Fibroblast of skin of back (primary cell): ENCODE measurements at regions not wholly inside any gene's neighbourhood (a gene's known extent, or its start where the extent isn't known, plus 50 kb on each side); places are given as distances from the start of the nearest gene placed in this dataset.

Source experiments
- DNase-seq: peaks from one replicate; pipeline ENCODE4 v3.0.0-alpha.2; 2013

GRCh38 chr6:165985806-165986299 lies 181.8 kb downstream of the TBXT start:
- DNase-seq: no peak

DNA sequence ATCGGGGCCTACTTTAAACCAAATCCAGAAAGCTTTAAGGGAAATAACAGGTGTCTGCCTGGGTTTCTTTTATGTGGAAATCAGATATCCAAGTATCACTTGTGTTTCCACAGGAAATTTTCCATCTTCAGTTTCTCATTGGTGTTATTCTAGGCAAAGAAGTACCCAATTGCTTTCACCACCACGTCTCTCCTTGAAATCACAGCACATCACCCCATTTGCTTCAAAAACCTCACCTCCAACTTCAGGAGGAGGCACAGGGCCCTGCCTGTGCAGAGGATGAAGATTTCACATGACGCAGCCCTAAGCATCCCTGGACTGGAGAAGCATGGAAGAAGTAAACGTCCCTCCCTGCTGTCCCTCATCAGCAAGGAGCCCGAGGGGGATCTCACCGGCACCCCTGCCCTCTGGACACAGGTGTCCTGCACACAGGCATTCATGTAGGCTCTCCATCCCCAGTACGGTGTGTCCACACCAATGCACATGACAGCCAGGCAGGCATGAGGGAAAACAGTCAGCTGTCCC lies 182.3 kb downstream of the TBXT start:
- DNase-seq: no peak

DNA sequence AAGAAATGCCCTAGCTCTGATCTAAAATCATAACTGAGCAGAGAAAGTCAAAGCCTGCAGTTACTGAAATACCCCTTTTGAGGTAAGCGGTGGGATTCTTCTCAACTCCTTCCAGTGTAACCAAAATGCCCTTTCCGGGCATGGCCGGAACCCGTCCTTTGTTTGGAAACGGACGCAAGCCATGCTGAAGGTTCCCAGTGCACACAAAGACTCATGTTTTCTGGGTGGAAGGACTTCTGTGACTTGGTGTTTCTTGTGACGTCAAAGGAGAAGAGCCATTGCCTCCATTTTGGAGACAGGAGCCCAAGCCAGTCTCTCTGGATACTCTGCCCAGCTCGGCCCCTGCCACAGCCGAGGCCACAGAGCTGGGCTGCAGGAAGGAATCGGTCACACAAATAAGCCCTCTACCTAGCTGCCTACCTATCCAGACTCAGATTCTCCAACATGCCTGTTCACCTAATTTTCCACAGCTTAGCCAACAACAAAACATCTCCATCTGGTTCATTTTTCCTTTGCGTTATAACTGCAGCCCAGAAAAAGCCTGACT lies 182.8 kb downstream of the TBXT start:
- DNase-seq: no peak

DNA sequence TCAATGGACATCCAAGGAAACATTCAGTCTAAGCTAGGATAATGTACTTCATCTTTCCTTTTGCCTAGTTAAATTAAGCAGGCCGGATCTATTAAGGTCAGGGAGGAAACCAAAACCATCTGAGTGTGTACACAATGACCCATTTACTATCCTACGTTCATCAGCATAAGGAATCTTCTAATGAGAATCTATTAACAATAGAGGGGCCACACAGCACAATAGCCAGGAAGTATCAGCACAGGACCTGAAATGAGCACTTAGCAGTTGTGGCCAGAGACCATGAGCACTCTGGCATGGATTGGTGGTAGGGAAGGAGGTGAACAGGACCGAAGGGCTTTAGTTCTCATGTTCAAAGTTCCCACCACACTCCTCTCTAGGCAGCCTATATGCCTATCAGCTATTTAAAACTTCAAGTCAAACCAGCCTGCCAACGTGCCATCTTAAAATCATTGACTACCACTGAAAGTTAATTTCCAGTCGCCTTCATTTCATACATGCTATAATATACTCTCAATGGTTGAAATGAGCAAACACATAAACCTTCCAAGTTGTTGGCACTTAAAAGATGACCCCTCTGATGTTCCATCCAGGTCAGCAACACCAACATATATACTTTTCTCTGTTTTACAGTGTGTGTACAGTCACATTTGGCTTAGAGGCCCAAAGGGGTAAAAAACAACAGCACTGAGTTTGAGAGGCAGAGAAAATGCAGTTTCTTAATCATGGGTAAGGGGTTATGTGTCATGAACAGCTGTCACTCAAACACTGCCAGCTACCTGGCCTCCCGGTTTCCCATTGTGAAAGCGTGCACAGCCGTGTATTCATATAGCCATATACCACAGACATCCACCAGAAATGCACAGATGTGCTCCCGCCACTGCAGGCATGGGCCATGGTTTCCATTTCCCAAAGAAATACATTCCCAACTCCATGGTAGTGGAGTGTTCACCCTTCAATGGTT lies 184.3 kb downstream of the TBXT start:
- no peak for DNase-seq

DNA sequence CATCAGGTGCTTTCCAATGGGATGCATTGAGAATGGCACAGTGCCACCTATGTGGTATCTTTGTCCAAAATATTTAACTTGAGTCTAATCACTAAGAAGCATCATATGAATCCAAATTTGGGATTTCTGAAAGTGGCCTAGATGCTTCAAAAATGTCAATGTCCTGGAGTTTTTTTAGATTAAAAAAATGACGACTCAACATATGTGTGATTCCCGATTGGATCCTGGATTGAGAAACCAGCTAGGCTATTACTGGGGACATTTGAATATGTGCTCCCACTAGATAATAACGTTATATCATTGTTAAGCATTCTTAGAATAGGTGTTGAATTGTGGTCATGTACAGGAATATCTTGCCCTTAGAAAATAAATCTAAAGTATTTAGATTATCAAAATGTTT lies 189.2 kb downstream of the TBXT start:
- DNase-seq: no peak

GRCh38 chr6:165976684-165977083 lies 191.0 kb downstream of the TBXT start:
- no peak for DNase-seq

- DNase-seq: no peak
Observed at GRCh38 chr6:165974817-165975216, 192.8 kb downstream of the TBXT start.

- DNase-seq: no peak
Observed at GRCh38 chr6:165973473-165973872, 194.2 kb downstream of the TBXT start.

- no peak for DNase-seq
Observed at GRCh38 chr6:165972139-165972802, 195.4 kb downstream of the TBXT start.

DNA sequence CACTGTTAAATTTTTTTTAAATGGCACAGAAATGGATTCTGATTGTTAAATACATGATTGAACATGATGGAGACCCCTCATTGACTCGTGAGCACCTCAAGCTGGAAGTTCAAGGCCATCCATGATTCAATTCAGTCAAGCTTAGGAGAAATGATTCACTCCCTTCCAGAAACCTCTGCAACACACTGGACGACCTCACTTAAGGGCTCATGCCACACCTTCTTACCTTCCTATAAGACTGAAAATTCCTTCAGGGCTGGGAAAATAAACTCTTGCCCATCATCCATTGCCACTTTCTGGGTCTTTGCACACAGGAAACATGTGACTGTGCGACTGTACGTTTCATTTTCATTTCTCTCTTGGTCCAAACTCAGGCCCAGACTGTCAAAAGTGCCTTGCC lies 196.4 kb downstream of the TBXT start:
- no peak for DNase-seq

GRCh38 chr6:165970001-165970400 lies 197.7 kb downstream of the TBXT start:
- no peak for DNase-seq

DNA sequence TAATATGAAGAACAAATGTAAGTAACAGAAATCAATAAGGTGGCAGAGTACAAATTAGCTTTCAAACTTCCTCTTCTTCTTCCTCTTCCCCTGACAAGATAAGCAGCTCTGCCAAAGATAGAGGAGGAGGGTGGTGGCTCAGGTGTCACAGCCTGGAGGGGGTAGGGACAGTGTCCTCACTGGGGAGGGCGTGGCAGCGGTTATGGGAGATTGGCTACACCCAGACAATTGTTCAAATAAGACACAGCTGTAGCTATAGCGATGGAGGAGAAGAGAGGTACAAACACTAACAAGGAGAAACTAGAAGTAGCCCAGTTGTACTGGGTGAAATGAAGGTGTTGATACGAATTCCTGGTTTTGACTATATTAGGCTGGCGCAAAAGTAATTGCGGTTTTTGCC lies 198.5 kb downstream of the TBXT start:
- DNase-seq: no peak

DNA sequence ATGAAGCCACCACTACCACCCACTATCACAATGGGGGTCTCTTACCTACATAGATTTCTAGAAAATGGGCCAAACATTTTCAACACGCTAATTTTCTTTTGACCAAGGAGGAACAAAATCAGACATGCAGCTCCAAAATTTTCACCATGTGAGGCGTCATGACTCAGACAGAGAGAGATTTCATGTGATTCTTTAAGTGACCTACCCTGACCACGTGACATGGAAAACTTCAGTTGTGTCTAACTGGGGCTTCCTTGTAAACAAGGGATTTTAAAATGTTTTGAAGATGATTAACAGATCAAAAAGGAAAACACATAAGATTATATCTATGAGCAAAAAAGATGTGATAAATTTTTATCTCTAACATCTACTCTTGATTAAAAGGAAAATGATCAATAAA lies 199.2 kb downstream of the TBXT start:
- DNase-seq: no peak

- DNase-seq: no peak
Observed at GRCh38 chr6:165967810-165968407, 199.7 kb downstream of the TBXT start.

- no peak for DNase-seq
Observed at GRCh38 chr6:165963750-165964149, 203.9 kb downstream of the TBXT start.

DNA sequence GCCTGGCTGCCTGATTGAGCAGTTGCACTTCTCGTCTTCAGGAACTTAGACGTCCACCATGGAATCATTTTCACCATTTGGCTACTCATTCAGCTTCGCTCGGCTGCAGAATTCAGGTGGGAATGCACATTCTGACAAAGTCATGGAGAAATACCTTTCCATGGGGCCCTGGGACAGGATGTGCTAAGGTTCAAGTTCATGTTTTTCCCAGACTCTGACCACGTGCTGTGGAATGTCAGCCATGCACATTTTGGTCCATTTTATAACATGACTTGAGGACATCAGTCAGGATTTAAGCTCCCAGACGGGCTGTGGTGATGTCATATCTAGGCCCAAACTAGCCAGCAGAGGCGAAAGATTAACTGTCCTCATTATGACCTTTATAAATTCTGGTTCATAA lies 205.3 kb downstream of the TBXT start:
- peak; percentile 22 for DNase-seq

- no peak for DNase-seq
Observed at GRCh38 chr6:165961233-165961632, 206.4 kb downstream of the TBXT start.

GRCh38 chr6:165960695-165961094 lies 207.0 kb downstream of the TBXT start:
- no peak for DNase-seq

DNA sequence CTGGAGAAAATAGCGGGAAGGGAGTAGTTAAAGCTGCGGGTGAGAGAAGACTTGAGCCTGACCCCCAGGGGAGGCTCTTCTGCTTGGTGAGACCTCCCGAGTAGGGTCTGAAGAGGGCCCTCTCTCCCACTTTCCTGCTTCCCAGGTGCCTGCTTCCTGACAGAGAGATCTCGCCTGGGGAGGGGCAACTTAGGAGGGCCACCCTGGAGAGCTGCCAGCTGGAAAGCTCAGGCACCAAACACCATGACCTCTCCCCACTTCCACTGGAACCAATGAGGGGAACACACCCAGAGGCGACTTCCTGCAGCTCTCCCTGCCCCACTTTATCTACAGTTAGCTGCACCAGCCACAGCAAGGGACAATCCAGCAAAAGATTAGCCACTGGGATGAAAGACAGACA lies 208.0 kb downstream of the TBXT start:
- no peak for DNase-seq

- DNase-seq: no peak
Observed at GRCh38 chr6:165956874-165957273, 210.8 kb downstream of the TBXT start.

- no peak for DNase-seq
Observed at GRCh38 chr6:165952514-165952913, 215.1 kb downstream of the TBXT start.

- DNase-seq: no peak
Observed at GRCh38 chr6:165950316-165950715, 217.3 kb downstream of the TBXT start.

GRCh38 chr6:165949324-165949723 lies 218.3 kb downstream of the TBXT start:
- no peak for DNase-seq
